B cell (primary cell): ENCODE measurements at regions not wholly inside any gene's neighbourhood (a gene's known extent, or its start where the extent isn't known, plus 50 kb on each side); places are given as distances from the start of the nearest gene placed in this dataset.

Source experiments
- CTCF ChIP-seq: fragments of 200-600 bp; IDR thresholded peaks from one replicate; pipeline ENCODE4 v1.8.0; 2022; ENCODE audit warnings: antibody characterized with exemption, mild to moderate bottlenecking
- EZH2 ChIP-seq: IDR thresholded peaks from 2 replicates; pipeline ENCODE4 v1.6.1; 2012; ENCODE audit warnings: borderline replicate concordance, low read depth, mild to moderate bottlenecking, moderate library complexity, low read length; ENCODE audit not compliant: insufficient read depth, poor library complexity, severe bottlenecking

DNA sequence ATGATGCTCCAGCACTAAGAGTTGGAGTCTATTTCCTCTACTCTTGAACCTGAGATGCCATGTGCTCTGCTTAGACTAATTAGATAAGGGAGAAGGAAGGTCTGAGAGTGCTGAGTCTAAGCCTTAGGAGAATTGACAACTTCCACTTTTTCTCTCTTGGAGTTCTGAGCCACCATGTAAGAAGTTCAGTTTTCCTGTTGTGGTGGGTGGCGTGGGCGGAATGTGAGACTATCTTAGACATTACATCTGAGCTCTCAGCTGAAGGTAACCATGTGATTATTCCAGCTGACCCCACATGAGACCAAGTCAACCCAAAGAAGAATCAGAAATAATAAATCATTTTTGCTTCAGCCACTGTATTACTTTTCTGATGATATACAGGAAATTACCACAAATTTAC lies 404.5 kb upstream of the LRRC7 start:
- TF ChIP-seq CTCF: no peak
- TF ChIP-seq EZH2: no peak
